Activated CD8-positive, alpha-beta T cell treated with anti-CD3 and anti-CD28 coated beads, Interleukin-2, amount 10 ng/mL, durations not matched to agents 7 days and 5 days (primary cell): ENCODE measurements at regions not wholly inside any gene's neighbourhood (a gene's known extent, or its start where the extent isn't known, plus 50 kb on each side); places are given as distances from the start of the nearest gene placed in this dataset.

Experiments
- ATAC-seq: fragments of 150-1000 bp; cut with Tn5 transposase; one replicate; pipeline ENCODE4 v1.10.0; 2021; ENCODE audit warnings: moderate library complexity
- CTCF ChIA-PET: fragments of 350-600 bp; sonication (Branson Sonifier 250); formaldehyde crosslinking; loops from one replicate; lab custom pipeline; 2021; ENCODE audit warnings: antibody characterized with exemption; lab: Charles Lee
- POLR2A ChIA-PET: fragments of 350-600 bp; sonication (Branson Sonifier 250); formaldehyde crosslinking; loops from one replicate; lab custom pipeline; 2021; ENCODE audit warnings: antibody characterized with exemption; lab: Charles Lee
- DNase-seq: peaks from one replicate; pipeline ENCODE4 v3.0.0-alpha.2; 2020
- H3K27ac Mint-ChIP-seq: one replicate; pipeline ENCODE4 v1.8.0; 2021; ENCODE audit warnings: mild to moderate bottlenecking, mixed read lengths
- H3K27me3 Mint-ChIP-seq: one replicate; pipeline ENCODE4 v1.8.0; 2021; ENCODE audit warnings: low read depth, mixed read lengths
- H3K36me3 Mint-ChIP-seq: one replicate; pipeline ENCODE4 v1.8.0; 2021; ENCODE audit warnings: low read depth, mixed read lengths
- H3K4me1 Mint-ChIP-seq: one replicate; pipeline ENCODE4 v1.8.0; 2021; ENCODE audit warnings: low read depth, mixed read lengths
- H3K4me3 Mint-ChIP-seq: one replicate; pipeline ENCODE4 v1.8.0; 2021; ENCODE audit warnings: mild to moderate bottlenecking, mixed read lengths
- H3K9me3 Mint-ChIP-seq: one replicate; pipeline ENCODE4 v1.8.0; 2022; ENCODE audit warnings: mixed read lengths; ENCODE audit not compliant: insufficient read depth

GRCh38 chr4:144284026-144284425 is 143.5 kb upstream of the GYPA start:
- ChIA-PET CTCF (no interaction called here), POLR2A (no interaction called here)
- Mint-ChIP-seq H3K36me3 (no peaks in the 10 kb centered on the region), H3K9me3 (no peaks in the 10 kb centered on the region), H3K27me3 (no peaks in the 10 kb centered on the region), H3K4me1 (no peaks in the 10 kb centered on the region), H3K4me3 (no peak overlapping the region), H3K27ac (no peak overlapping the region)
- ATAC-seq (no peak), DNase-seq (no peak)

DNA sequence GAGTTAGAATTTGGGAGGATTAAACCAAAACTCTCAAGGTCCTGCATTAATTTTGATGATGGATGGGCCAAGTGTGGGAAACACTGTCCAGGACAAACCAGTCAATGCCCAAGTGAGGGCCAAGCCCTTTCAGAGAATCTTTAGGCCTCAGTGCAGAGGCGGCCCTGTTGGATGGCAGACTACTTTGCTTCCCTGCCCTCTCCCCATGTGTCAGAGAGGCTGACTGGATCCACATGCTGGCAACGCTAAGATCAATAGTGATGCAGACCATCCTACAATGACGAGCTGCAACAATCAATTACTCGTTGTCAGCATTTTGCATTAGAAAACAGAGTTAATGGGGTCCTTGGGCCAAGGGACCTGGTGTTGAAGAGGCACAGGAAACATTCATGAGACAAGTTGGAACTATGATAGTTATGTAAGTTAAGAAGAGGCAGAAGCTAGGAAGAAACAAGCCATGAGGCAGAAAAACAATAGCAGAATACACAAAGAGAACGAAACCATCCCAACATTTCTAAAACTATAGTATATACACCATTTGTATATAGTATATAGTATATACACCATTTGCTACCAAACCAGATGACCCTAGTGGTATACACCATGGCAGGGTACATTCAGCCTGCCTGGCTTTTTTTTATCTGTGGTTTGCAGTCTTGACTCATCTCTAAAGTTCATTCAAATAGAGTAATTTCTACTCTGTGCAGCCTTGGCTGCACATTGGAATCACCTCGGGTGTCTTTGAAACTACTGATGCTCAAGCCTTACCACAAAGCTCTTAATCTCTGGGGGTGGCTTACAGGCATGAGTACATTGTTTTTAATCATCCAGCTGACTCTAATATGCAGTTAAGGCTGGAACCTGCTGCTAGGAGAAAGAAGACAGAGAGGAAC is 147.7 kb upstream of the GYPA start:
- POLR2A ChIA-PET = no interaction called here
- ATAC-seq (no peak), DNase-seq (no peak)
- Mint-ChIP-seq H3K27me3 (no peaks in the 10 kb centered on the region), H3K36me3 (no peaks in the 10 kb centered on the region), H3K4me1 (no peaks in the 10 kb centered on the region), H3K27ac (no peak overlapping the region), H3K4me3 (no peak overlapping the region), H3K9me3 (no peaks in the 10 kb centered on the region)
- CTCF ChIA-PET = no interaction called here

- Mint-ChIP-seq H3K27ac (no peak overlapping the region), H3K4me1 (no peaks in the 10 kb centered on the region), H3K4me3 (no peak overlapping the region), H3K27me3 (no peaks in the 10 kb centered on the region), H3K9me3 (no peaks in the 10 kb centered on the region), H3K36me3 (no peaks in the 10 kb centered on the region)
- ChIA-PET POLR2A (no interaction called here), CTCF (no interaction called here)
- no peak for DNase-seq
- no peak for ATAC-seq
These were observed 149.3 kb upstream of the GYPA start for GRCh38 chr4:144289667-144290428.

DNA sequence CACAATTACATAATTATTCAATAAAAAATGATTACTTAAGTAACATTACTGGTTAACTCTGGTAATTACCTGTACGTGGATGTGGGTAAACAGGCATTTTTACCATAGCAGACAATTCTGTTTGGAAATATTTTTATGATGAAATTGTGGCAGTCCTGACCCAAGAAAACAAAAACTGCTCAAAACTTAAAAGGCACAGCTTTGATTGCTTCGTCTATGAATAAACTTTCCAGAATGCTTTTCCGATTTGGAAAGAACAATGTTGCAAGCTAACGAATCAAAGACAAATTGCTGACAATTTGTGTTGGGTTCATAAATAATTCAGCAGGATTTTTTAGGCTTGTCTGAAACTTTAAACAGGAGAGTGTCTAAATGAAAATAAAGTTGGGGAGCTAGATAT is 150.6 kb upstream of the GYPA start:
- H3K27ac Mint-ChIP-seq = no peak overlapping the region
- H3K4me3 Mint-ChIP-seq = no peak overlapping the region
- H3K9me3 Mint-ChIP-seq = no peaks in the 10 kb centered on the region
- no peaks in the 10 kb centered on the region for H3K36me3 Mint-ChIP-seq
- ChIA-PET CTCF (no interaction called here), POLR2A (no interaction called here)
- ATAC-seq (no peak), DNase-seq (no peak)
- no peaks in the 10 kb centered on the region for H3K4me1 Mint-ChIP-seq
- H3K27me3 Mint-ChIP-seq = no peaks in the 10 kb centered on the region

- no peaks in the 10 kb centered on the region for H3K36me3 Mint-ChIP-seq
- DNase-seq (no peak), ATAC-seq (no peak)
These were observed 153.7 kb upstream of the GYPA start for GRCh38 chr4:144294211-144294610.

DNA sequence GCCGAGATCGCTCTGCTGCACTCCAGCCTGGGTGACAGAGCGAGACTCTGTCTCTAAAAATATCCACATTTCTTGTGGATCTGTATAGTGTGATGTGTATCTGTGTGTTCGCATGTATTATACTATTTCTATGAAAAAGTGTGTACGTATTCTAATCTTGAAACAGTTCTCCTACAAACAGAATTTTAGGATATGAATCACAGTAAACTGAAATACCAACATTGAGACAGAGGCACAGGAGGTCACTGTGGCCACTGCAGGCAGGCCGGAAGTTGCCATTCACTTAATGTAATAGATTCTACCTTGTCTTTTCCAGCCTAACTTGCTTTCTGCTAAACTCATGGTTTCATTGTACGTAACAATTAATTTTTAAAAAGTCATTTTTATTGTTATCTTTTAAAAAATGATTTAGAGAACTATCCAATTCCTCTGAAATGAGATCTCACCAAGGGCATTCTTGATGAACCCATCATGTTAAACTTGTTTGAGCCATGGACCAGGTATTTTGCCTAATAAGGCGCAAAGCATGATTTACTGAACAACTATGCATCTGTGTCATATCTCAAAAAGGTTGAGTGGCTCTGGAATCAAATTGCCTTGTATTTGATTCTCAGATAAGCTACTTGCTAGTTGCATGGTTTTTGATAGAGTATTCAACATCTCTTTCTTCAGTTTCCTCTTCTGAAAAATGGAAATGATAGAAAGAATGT is 154.9 kb upstream of the GYPA start:
- H3K27ac Mint-ChIP-seq = no peak overlapping the region
- H3K4me1 Mint-ChIP-seq = no peaks in the 10 kb centered on the region
- no peak overlapping the region for H3K4me3 Mint-ChIP-seq
- no peaks in the 10 kb centered on the region for H3K27me3 Mint-ChIP-seq
- ChIA-PET CTCF (interaction anchor here (0.6 kb wide), 1 partner anchor 487 kb away, joined by 3 read pairs; no protein-coding TSS in a partner anchor), POLR2A (no interaction called here)
- H3K36me3 Mint-ChIP-seq = no peaks in the 10 kb centered on the region
- DNase-seq (no peak), ATAC-seq (no peak)
- no peaks in the 10 kb centered on the region for H3K9me3 Mint-ChIP-seq

More at GRCh38 chr4:144294211-144294610, 153.7 kb upstream of the GYPA start:
- no peak overlapping the region for H3K27ac Mint-ChIP-seq
- ChIA-PET POLR2A (no interaction called here), CTCF (no interaction called here)
- no peaks in the 10 kb centered on the region for H3K4me1 Mint-ChIP-seq
- no peaks in the 10 kb centered on the region for H3K9me3 Mint-ChIP-seq
- no peaks in the 10 kb centered on the region for H3K27me3 Mint-ChIP-seq
- no peak overlapping the region for H3K4me3 Mint-ChIP-seq

DNA sequence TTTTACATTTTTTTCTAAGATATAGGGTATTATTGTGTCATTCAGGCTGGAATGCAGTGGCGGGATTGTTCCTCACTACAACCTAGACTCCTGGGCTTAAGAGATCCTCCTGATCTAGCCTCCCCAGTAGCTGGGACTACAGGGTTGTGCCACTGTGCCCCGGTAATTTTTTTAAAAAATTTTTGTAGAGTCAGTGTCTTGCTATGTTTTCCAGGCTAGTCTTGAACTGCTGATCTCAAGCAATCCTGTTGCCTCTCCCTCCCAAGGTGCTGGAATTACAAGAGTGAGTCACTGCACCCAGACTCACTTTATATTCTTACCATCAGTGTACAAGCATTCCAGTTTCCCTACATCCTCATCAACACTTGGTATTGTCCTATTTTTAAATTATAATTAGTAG is 156.4 kb upstream of the GYPA start:
- Mint-ChIP-seq H3K27me3 (no peaks in the 10 kb centered on the region), H3K9me3 (no peaks in the 10 kb centered on the region), H3K4me1 (no peaks in the 10 kb centered on the region), H3K36me3 (no peaks in the 10 kb centered on the region), H3K27ac (no peak overlapping the region), H3K4me3 (no peak overlapping the region)
- CTCF ChIA-PET = no interaction called here
- DNase-seq (no peak), ATAC-seq (no peak)
- POLR2A ChIA-PET = no interaction called here

GRCh38 chr4:144298519-144298918 is 158.0 kb upstream of the GYPA start:
- Mint-ChIP-seq H3K27me3 (no peaks in the 10 kb centered on the region), H3K4me3 (no peak overlapping the region), H3K36me3 (no peaks in the 10 kb centered on the region), H3K4me1 (no peaks in the 10 kb centered on the region), H3K27ac (no peak overlapping the region), H3K9me3 (no peaks in the 10 kb centered on the region)
- ChIA-PET CTCF (no interaction called here), POLR2A (no interaction called here)
- DNase-seq (no peak), ATAC-seq (no peak)

- Mint-ChIP-seq H3K4me1 (no peaks in the 10 kb centered on the region), H3K27me3 (no peaks in the 10 kb centered on the region), H3K4me3 (no peak overlapping the region), H3K27ac (no peak overlapping the region), H3K36me3 (no peaks in the 10 kb centered on the region), H3K9me3 (no peaks in the 10 kb centered on the region)
- ATAC-seq (no peak), DNase-seq (no peak)
- CTCF ChIA-PET = no interaction called here
- POLR2A ChIA-PET = no interaction called here
These were observed 160.1 kb upstream of the GYPA start for GRCh38 chr4:144300616-144301015.

DNA sequence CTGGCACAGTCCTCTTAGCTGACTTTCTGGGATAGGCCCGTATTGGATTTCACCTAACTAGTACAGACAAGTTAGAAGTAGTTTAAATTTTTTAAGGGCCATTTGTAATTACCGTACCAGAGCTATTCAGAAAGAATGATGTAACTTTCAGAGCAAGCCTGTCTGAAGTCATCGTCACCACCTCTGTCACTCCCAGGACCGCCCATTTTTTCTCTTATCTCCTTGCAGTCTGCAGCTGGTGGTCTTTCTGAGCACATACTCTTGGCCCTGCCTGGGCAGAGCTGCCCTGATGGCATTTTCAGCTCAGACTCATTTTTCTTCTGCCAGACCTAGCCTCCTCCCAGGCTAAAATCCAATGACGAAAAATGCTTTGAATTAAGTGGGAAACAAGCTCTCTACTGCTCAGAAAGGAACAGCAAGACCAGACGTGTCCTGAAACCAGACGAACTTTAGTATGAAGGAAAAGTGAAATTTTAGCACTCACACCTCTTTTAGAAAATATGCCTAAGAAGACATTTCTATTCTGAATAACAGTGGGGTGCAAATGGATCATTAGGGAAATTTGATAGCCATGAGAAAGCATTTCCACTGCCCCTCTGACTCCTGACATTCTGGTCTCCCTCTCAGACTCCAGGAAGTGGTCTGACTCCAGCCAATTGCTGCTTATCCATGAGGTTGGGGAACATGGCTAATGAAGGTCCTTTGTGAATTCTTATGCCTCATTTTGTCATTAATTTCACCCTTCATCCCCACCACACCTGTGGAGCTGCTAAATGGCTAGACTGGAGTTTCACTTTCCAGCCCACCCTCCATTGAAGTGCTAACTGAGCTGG is 162.4 kb upstream of the GYPA start:
- ATAC-seq = no peak

DNA sequence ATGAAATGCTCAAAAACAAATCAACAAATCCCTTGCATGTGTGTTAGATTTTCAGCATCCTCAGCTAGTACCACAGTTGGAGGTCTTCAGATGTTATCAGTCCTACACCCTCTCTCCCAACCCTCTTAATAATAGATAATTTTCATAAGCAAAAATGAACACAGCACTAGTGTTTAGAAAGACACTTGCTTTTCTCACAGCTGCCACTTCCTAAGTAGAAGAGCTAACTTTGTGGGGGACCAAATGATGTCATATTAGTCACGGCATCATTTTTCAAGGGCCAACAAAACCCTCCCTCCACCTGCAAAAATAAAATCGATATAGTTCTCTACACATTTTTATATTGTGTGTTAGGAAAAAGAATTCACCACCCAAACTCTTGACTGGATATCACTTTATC is 163.5 kb upstream of the GYPA start:
- POLR2A ChIA-PET = no interaction called here
- Mint-ChIP-seq H3K9me3 (no peaks in the 10 kb centered on the region), H3K27me3 (no peaks in the 10 kb centered on the region), H3K4me1 (no peaks in the 10 kb centered on the region), H3K36me3 (no peaks in the 10 kb centered on the region), H3K4me3 (no peak overlapping the region), H3K27ac (no peak overlapping the region)
- no peak for DNase-seq
- ATAC-seq = no peak
- CTCF ChIA-PET = no interaction called here

More for the DNA sequence above, 162.4 kb upstream of the GYPA start:
- POLR2A ChIA-PET = no interaction called here
- no peaks in the 10 kb centered on the region for H3K27me3 Mint-ChIP-seq
- CTCF ChIA-PET = no interaction called here
- no peaks in the 10 kb centered on the region for H3K36me3 Mint-ChIP-seq
- no peak overlapping the region for H3K4me3 Mint-ChIP-seq
- H3K27ac Mint-ChIP-seq = no peak overlapping the region
- DNase-seq = no peak
- no peaks in the 10 kb centered on the region for H3K9me3 Mint-ChIP-seq
- H3K4me1 Mint-ChIP-seq = no peaks in the 10 kb centered on the region
